Fibroblast of lung (primary cell): ENCODE measurements at regions not wholly inside any gene's neighbourhood (a gene's known extent, or its start where the extent isn't known, plus 50 kb on each side); places are given as distances from the start of the nearest gene placed in this dataset.

ENCODE experiments used
- DNase-seq, 2 donors: peaks; one replicate each; pipeline versions ENCODE4 v3.0.0 to v3.0.0-alpha.2; 2010; ENCODE audit warnings: low read depth in 2 of 2
- H2AFZ ChIP-seq: 2 replicates; pipeline ENCODE4 v1.5.1; 2012; ENCODE audit warnings: low read length, control low read depth, inconsistent platforms
- H3K27ac ChIP-seq: 2 replicates; pipeline ENCODE4 v1.5.1; 2011; ENCODE audit warnings: low read length, control low read depth; ENCODE audit not compliant: insufficient read depth
- H3K27me3 ChIP-seq: 2 replicates; pipeline ENCODE4 v1.5.1; 2011; ENCODE audit warnings: mild to moderate bottlenecking, low read length; ENCODE audit not compliant: control insufficient read depth, insufficient read depth
- H3K36me3 ChIP-seq: 2 replicates; pipeline ENCODE4 v1.5.1; 2011; ENCODE audit warnings: low read length; ENCODE audit not compliant: control insufficient read depth, insufficient read depth
- H3K4me1 ChIP-seq: 2 replicates; pipeline ENCODE4 v1.5.1; 2011; ENCODE audit warnings: low read length; ENCODE audit not compliant: control insufficient read depth, insufficient read depth; ENCODE audit errors: extremely low read depth
- H3K4me2 ChIP-seq: 2 replicates; pipeline ENCODE4 v1.5.1; 2011; ENCODE audit warnings: low read length, control low read depth; ENCODE audit not compliant: insufficient read depth; ENCODE audit errors: extremely low read depth
- H3K4me3 ChIP-seq, 4 experiments: fragments of 200-600 bp in 1 of 4; sonication (generic) in 1 of 4; replicated peaks in 1 of 4; 2 replicates each; pipeline ENCODE4 v1.5.1; 2011 to 2016; ENCODE audit warnings: low read length in 4 of 4, low read depth in 3 of 4, mild to moderate bottlenecking in 3 of 4, control low read depth in 2 of 4, inconsistent platforms in 1 of 4, mixed read lengths in 1 of 4; ENCODE audit not compliant: insufficient read depth in 1 of 4; ENCODE audit errors: control extremely low read depth in 1 of 4
- H3K79me2 ChIP-seq: 2 replicates; pipeline ENCODE4 v1.5.1; 2012; ENCODE audit warnings: mild to moderate bottlenecking, low read length, inconsistent platforms; ENCODE audit not compliant: control insufficient read depth, insufficient read depth
- H3K9ac ChIP-seq: 2 replicates; pipeline ENCODE4 v1.5.1; 2011; ENCODE audit warnings: mild to moderate bottlenecking, low read length, control low read depth; ENCODE audit not compliant: insufficient read depth
- H3K9me3 ChIP-seq: 2 replicates; pipeline ENCODE4 v1.5.1; 2012; ENCODE audit warnings: low read depth, low read length; ENCODE audit not compliant: control insufficient read depth, insufficient read depth
- H4K20me1 ChIP-seq: 2 replicates; pipeline ENCODE4 v1.5.1; 2011; ENCODE audit warnings: low read length; ENCODE audit not compliant: control insufficient read depth, insufficient read depth; ENCODE audit errors: extremely low read depth
- CTCF ChIP-seq, 2 donors: IDR thresholded peaks in 1 of 2; conservative IDR thresholded peaks in 1 of 2; 1 replicate in 1 of 2; 2 replicates in 1 of 2; pipeline ENCODE4 v1.5.1; 2011 to 2012; ENCODE audit warnings: low read length in 2 of 2, control low read depth in 1 of 2, inconsistent platforms in 1 of 2, low read depth in 1 of 2, mild to moderate bottlenecking in 1 of 2
- EZH2 ChIP-seq: IDR thresholded peaks from 2 replicates; pipeline ENCODE4 v1.5.1; 2012; ENCODE audit warnings: low read length, control low read depth, mild to moderate bottlenecking; ENCODE audit errors: missing control alignments

- Histone ChIP-seq H3K9me3 (no peaks in the 10 kb centered on the region), H3K9ac (no peak overlapping the region), H4K20me1 (no peaks in the 10 kb centered on the region), H3K79me2 (no peaks in the 10 kb centered on the region), H3K27me3 (no peaks in the 10 kb centered on the region), H3K27ac (no peak overlapping the region), H3K36me3 (no peaks in the 10 kb centered on the region), H2AFZ (no peak overlapping the region), H3K4me2 (no peak overlapping the region), H3K4me3 (no peak overlapping the region), H3K4me1 (no peaks in the 10 kb centered on the region)
- DNase-seq: no peak
- TF ChIP-seq CTCF (conservative IDR thresholded peaks at IDR 0.05 in 1 of 2, IDR thresholded peaks at IDR 0.05 in 1 of 2; ENCODE audit: low read depth in 1 of 2, low read length in 2 of 2): no peak
- no peak for TF ChIP-seq EZH2
Observed at GRCh38 chr1:194355488-194356106, 1169.2 kb upstream of the B3GALT2 start.

GRCh38 chr1:194353121-194353520 lies 1166.7 kb upstream of the B3GALT2 start:
- Histone ChIP-seq H3K4me3 (no peak overlapping the region), H3K9ac (no peak overlapping the region), H2AFZ (no peak overlapping the region), H3K9me3 (no peaks in the 10 kb centered on the region), H3K36me3 (no peaks in the 10 kb centered on the region), H4K20me1 (no peaks in the 10 kb centered on the region), H3K4me2 (no peak overlapping the region), H3K4me1 (no peaks in the 10 kb centered on the region), H3K27ac (no peak overlapping the region), H3K79me2 (no peaks in the 10 kb centered on the region), H3K27me3 (no peaks in the 10 kb centered on the region)
- DNase-seq: no peak
- TF ChIP-seq CTCF (conservative IDR thresholded peaks at IDR 0.05 in 1 of 2, IDR thresholded peaks at IDR 0.05 in 1 of 2; ENCODE audit: low read depth in 1 of 2, low read length in 2 of 2): no peak
- TF ChIP-seq EZH2: no peak

GRCh38 chr1:194347200-194347599 lies 1160.8 kb upstream of the B3GALT2 start:
- H2AFZ ChIP-seq: no peak overlapping the region
- no peaks in the 10 kb centered on the region for H3K27me3 ChIP-seq
- no peak overlapping the region for H3K4me3 ChIP-seq
- no peaks in the 10 kb centered on the region for H3K36me3 ChIP-seq
- DNase-seq: peak in 1 of 2 donors; percentile 49
- no peak overlapping the region for H3K27ac ChIP-seq
- H3K9ac ChIP-seq: no peak overlapping the region
- no peaks in the 10 kb centered on the region for H3K79me2 ChIP-seq
- no peaks in the 10 kb centered on the region for H4K20me1 ChIP-seq
- TF ChIP-seq CTCF (conservative IDR thresholded peaks at IDR 0.05 in 1 of 2, IDR thresholded peaks at IDR 0.05 in 1 of 2; ENCODE audit: low read depth in 1 of 2, low read length in 2 of 2) (no peak), EZH2 (no peak)
- no peaks in the 10 kb centered on the region for H3K4me1 ChIP-seq
- H3K4me2 ChIP-seq: no peak overlapping the region
- no peaks in the 10 kb centered on the region for H3K9me3 ChIP-seq
